NT2/D1 (cell line): ENCODE measurements at regions not wholly inside any gene's neighbourhood (a gene's known extent, or its start where the extent isn't known, plus 50 kb on each side); places are given as distances from the start of the nearest gene placed in this dataset.

Experiments used
- SUZ12 ChIP-seq: IDR thresholded peaks from 2 replicates; pipeline ENCODE4 v1.6.1; 2011; ENCODE audit not compliant: insufficient read length, insufficient read depth; ENCODE audit errors: extremely low read depth
- YY1 ChIP-seq: IDR thresholded peaks from 2 replicates; pipeline ENCODE4 v1.6.1; 2011; ENCODE audit not compliant: insufficient read length, insufficient read depth
- ZNF274 ChIP-seq: IDR thresholded peaks from 2 replicates; pipeline ENCODE4 v1.6.1; 2011; ENCODE audit warnings: mild to moderate bottlenecking, low read depth, low read length

- TF ChIP-seq YY1 = no peak
- no peak for TF ChIP-seq ZNF274
- no peak for TF ChIP-seq SUZ12
These were observed 214.3 kb upstream of the NUDT4 start for GRCh38 chr12:93163260-93164036.
